Esophagus (tissue), 2 donors: ENCODE measurements at regions not wholly inside any gene's neighbourhood (a gene's known extent, or its start where the extent isn't known, plus 50 kb on each side); places are given as distances from the start of the nearest gene placed in this dataset.
"Not testable (repeated sequence)": the region's sequence is repeated elsewhere in the genome, so short reads cannot be mapped to it uniquely, and the experiment has no call there.

Experiments used
- H3K27ac ChIP-seq, 2 donors: one replicate each; pipeline ENCODE4 v1.5.1; 2013; ENCODE audit warnings: low read depth in 2 of 2, mild to moderate bottlenecking in 2 of 2, inconsistent platforms in 1 of 2, low read length in 1 of 2, moderate library complexity in 1 of 2
- H3K27me3 ChIP-seq, 2 donors: one replicate each; pipeline ENCODE4 v1.6.1; 2013; ENCODE audit warnings: low read length in 2 of 2, control low read depth in 1 of 2, mild to moderate bottlenecking in 1 of 2; ENCODE audit not compliant: insufficient read depth in 2 of 2, control insufficient read depth in 1 of 2
- H3K36me3 ChIP-seq, 2 donors: one replicate each; pipeline ENCODE4 v1.6.1; 2013; ENCODE audit warnings: low read length in 1 of 2; ENCODE audit not compliant: control insufficient read depth in 2 of 2, insufficient read depth in 2 of 2
- H3K4me1 ChIP-seq, 2 donors: one replicate each; pipeline ENCODE4 v1.6.1; 2013; ENCODE audit warnings: low read length in 1 of 2; ENCODE audit not compliant: control insufficient read depth in 2 of 2, insufficient read depth in 2 of 2
- H3K4me3 ChIP-seq, 2 donors: one replicate each; pipeline ENCODE4 v1.5.1; 2013; ENCODE audit warnings: low read length in 2 of 2, mild to moderate bottlenecking in 2 of 2, low read depth in 1 of 2, moderate library complexity in 1 of 2
- H3K9me3 ChIP-seq, 2 donors: one replicate each; pipeline ENCODE4 v1.6.1; 2013; ENCODE audit warnings: mild to moderate bottlenecking in 2 of 2, low read depth in 1 of 2, low read length in 1 of 2, moderate library complexity in 1 of 2; ENCODE audit not compliant: control insufficient read depth in 2 of 2, insufficient read depth in 1 of 2
- WGBS, 2 donors: extraction: QIAGEN DNeasy Blood & Tissue Kit; methylation state at CpG; one replicate each; pipeline ENCODE4 v1.1.7; 2013; 5-methylcytosine and 5-hydroxymethylcytosine counted together
- donor health status: healthy with polysubstance abuse.
- donor health status: Bipolar disorder and iron deficiency.

- Histone ChIP-seq H3K27me3 (no peaks in the 10 kb centered on the region), H3K4me3 (no peak overlapping the region), H3K9me3 (no peaks in the 10 kb centered on the region), H3K36me3 (no peaks in the 10 kb centered on the region), H3K27ac (peak overlapping the region in 1 of 2 donors; percentile 33), H3K4me1 (peaks cover 2 to 4% of the 10 kb centered on the region in 2 donors)
- 52% methylated on average over 10 of the region's 10 CpGs for WGBS, 2 donors
These were observed 63.0 kb upstream of the TSC22D2 start for GRCh38 chr3:150345021-150345538.

- H3K4me3 ChIP-seq = no peak overlapping the region
- no peaks in the 10 kb centered on the region for H3K36me3 ChIP-seq
- no peaks in the 10 kb centered on the region for H3K4me1 ChIP-seq
- 48 to 62% methylated on average over 8 of the region's 8 CpGs for WGBS, 2 donors
- H3K27ac ChIP-seq = peak overlapping the region in 1 of 2 donors; percentile 22
- no peaks in the 10 kb centered on the region for H3K9me3 ChIP-seq
- H3K27me3 ChIP-seq = no peaks in the 10 kb centered on the region
These were observed 63.9 kb upstream of the TSC22D2 start for GRCh38 chr3:150344079-150344759.

- H3K9me3 ChIP-seq = no peaks in the 10 kb centered on the region
- no peaks in the 10 kb centered on the region for H3K4me1 ChIP-seq
- H3K27me3 ChIP-seq = no peaks in the 10 kb centered on the region
- H3K4me3 ChIP-seq = no peak overlapping the region
- no peaks in the 10 kb centered on the region for H3K36me3 ChIP-seq
- 93 to 95% methylated on average over 2 of the region's 2 CpGs for WGBS, 2 donors
- H3K27ac ChIP-seq = no peak overlapping the region
These were observed 65.1 kb upstream of the TSC22D2 start for GRCh38 chr3:150342896-150343467.

GRCh38 chr3:150341891-150342290 lies 66.2 kb upstream of the TSC22D2 start:
- H3K36me3 ChIP-seq = no peaks in the 10 kb centered on the region
- no peaks in the 10 kb centered on the region for H3K9me3 ChIP-seq
- no peaks in the 10 kb centered on the region for H3K4me1 ChIP-seq
- H3K4me3 ChIP-seq = no peak overlapping the region
- H3K27ac ChIP-seq = no peak overlapping the region
- WGBS, 2 donors = 66 to 69% methylated on average over 3 of the region's 3 CpGs
- H3K27me3 ChIP-seq = no peaks in the 10 kb centered on the region

- not testable (repeated sequence) for H3K4me3 ChIP-seq, H3K36me3 ChIP-seq, H3K27ac ChIP-seq, H3K9me3 ChIP-seq, H3K4me1 ChIP-seq, H3K27me3 ChIP-seq
- 94 to 96% methylated on average over 9 of the region's 9 CpGs for WGBS, 2 donors
These were observed 71.7 kb upstream of the TSC22D2 start for GRCh38 chr3:150336363-150336762.

- WGBS, 2 donors = 63 to 65% methylated on average over 2 of the region's 2 CpGs
- Histone ChIP-seq H3K27me3 (no peaks in the 10 kb centered on the region), H3K27ac (no peak overlapping the region), H3K4me3 (no peak overlapping the region), H3K36me3 (no peaks in the 10 kb centered on the region), H3K4me1 (no peaks in the 10 kb centered on the region), H3K9me3 (no peaks in the 10 kb centered on the region)
These were observed 72.5 kb upstream of the TSC22D2 start for GRCh38 chr3:150335631-150336030.

GRCh38 chr3:150334974-150335373 lies 73.1 kb upstream of the TSC22D2 start:
- no peak overlapping the region for H3K27ac ChIP-seq
- H3K36me3 ChIP-seq = no peaks in the 10 kb centered on the region
- no peak overlapping the region for H3K4me3 ChIP-seq
- H3K9me3 ChIP-seq = no peaks in the 10 kb centered on the region
- no peaks in the 10 kb centered on the region for H3K4me1 ChIP-seq
- whole genome bisulfite sequencing, 2 donors = 71 to 78% methylated on average over 3 of the region's 3 CpGs
- no peaks in the 10 kb centered on the region for H3K27me3 ChIP-seq

- no peaks in the 10 kb centered on the region for H3K27me3 ChIP-seq
- H3K4me1 ChIP-seq = no peaks in the 10 kb centered on the region
- H3K27ac ChIP-seq = no peak overlapping the region
- H3K4me3 ChIP-seq = no peak overlapping the region
- 100% methylated on average over 1 of the region's 1 CpG for WGBS, 2 donors
- H3K9me3 ChIP-seq = no peaks in the 10 kb centered on the region
- no peaks in the 10 kb centered on the region for H3K36me3 ChIP-seq
These were observed 74.6 kb upstream of the TSC22D2 start for GRCh38 chr3:150333477-150333876.

- H3K4me1 ChIP-seq = no peaks in the 10 kb centered on the region
- H3K27ac ChIP-seq = no peak overlapping the region
- H3K4me3 ChIP-seq = no peak overlapping the region
- H3K9me3 ChIP-seq = no peaks in the 10 kb centered on the region
- H3K27me3 ChIP-seq = no peaks in the 10 kb centered on the region
- WGBS, 2 donors = 46 to 70% methylated on average over 1 of the region's 1 CpG
- no peaks in the 10 kb centered on the region for H3K36me3 ChIP-seq
These were observed 76.0 kb upstream of the TSC22D2 start for GRCh38 chr3:150331978-150332568.
